ENCODE measurements at regions not wholly inside any gene's neighbourhood (a gene's known extent, or its start where the extent isn't known, plus 50 kb on each side); places are given as distances from the start of the nearest gene placed in this dataset.

GRCh38 chr4:11727903-11728564 is 299.3 kb upstream of the HS3ST1 start:
- POLR2A ChIA-PET: no interaction called here
- Mint-ChIP-seq H3K4me1 (ENCODE audit: low read depth) (no peaks in the 10 kb centered on the region), H3K27ac (no peak overlapping the region), H3K4me3 (no peak overlapping the region), H3K27me3 (ENCODE audit: low read depth) (no peaks in the 10 kb centered on the region), H3K9me3 (ENCODE audit: insufficient read depth) (no peaks in the 10 kb centered on the region), H3K36me3 (ENCODE audit: low read depth) (no peaks in the 10 kb centered on the region)
- CTCF ChIA-PET: no interaction called here
- ATAC-seq (no peak), DNase-seq (no peak)

- ATAC-seq (no peak), DNase-seq (no peak)
- Mint-ChIP-seq H3K36me3 (ENCODE audit: low read depth) (no peaks in the 10 kb centered on the region), H3K9me3 (ENCODE audit: insufficient read depth) (no peaks in the 10 kb centered on the region), H3K27ac (no peak overlapping the region), H3K4me1 (ENCODE audit: low read depth) (no peaks in the 10 kb centered on the region), H3K27me3 (ENCODE audit: low read depth) (no peaks in the 10 kb centered on the region), H3K4me3 (no peak overlapping the region)
- CTCF ChIA-PET: no interaction called here
- POLR2A ChIA-PET: interaction anchor here (0.6 kb wide), 1 partner anchor 113 kb away, joined by 3 read pairs; no protein-coding TSS in a partner anchor
These were observed 296.0 kb upstream of the HS3ST1 start for GRCh38 chr4:11724731-11725130.

DNA sequence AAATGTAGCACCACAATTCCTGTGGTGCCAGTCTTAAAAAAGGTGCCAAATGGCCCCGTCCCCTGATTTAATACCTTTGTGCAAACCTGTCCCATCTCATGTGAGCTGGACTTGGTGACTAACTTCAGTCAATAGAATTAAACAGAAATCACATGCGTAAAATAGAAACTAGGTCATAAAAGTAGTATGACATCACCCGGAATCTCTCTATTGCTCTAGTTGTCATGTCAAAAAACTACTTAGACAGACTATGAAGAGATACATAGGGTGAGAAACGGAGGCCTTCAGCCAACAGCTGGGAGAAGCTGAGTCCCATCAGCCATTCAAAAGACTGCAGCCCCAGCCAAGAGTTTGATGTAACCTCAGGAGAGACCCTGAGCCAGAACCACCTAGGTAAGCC is 293.5 kb upstream of the HS3ST1 start:
- POLR2A ChIA-PET: no interaction called here
- H3K9me3 Mint-ChIP-seq (ENCODE audit: insufficient read depth): no peaks in the 10 kb centered on the region
- no peak for ATAC-seq

DNA sequence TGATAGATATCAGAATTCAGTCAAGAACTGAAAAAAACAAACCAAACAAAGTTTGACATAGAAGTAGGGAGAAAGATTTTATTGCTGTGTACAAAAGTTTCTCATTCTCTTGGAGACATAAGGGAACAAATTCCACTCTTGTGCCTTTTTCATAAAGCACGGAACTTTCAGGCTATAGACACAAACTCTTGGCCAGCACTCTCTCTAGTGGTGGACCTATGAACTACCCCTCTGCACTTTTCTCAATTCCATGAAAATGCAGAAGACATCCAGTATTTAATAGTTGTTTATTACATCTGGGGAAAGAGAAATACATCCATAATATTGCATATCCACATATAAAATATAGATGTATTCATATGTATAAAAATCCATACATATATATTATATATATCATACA is 291.6 kb upstream of the HS3ST1 start:
- no peak for DNase-seq
- Mint-ChIP-seq H3K27ac (no peak overlapping the region), H3K36me3 (ENCODE audit: low read depth) (no peaks in the 10 kb centered on the region), H3K27me3 (ENCODE audit: low read depth) (peaks cover 3% of the 10 kb centered on the region), H3K4me1 (ENCODE audit: low read depth) (no peaks in the 10 kb centered on the region), H3K9me3 (ENCODE audit: insufficient read depth) (no peaks in the 10 kb centered on the region), H3K4me3 (no peak overlapping the region)
- CTCF ChIA-PET: no interaction called here
- POLR2A ChIA-PET: interaction anchor here (0.6 kb wide), 1 partner anchor 337 kb away, joined by 3 read pairs; no protein-coding TSS in a partner anchor
- ATAC-seq: no peak

More for the DNA sequence above, 293.5 kb upstream of the HS3ST1 start:
- no peak overlapping the region for H3K27ac Mint-ChIP-seq
- H3K36me3 Mint-ChIP-seq (ENCODE audit: low read depth): no peaks in the 10 kb centered on the region
- CTCF ChIA-PET: no interaction called here
- H3K27me3 Mint-ChIP-seq (ENCODE audit: low read depth): no peaks in the 10 kb centered on the region
- no peaks in the 10 kb centered on the region for H3K4me1 Mint-ChIP-seq (ENCODE audit: low read depth)
- H3K4me3 Mint-ChIP-seq: no peak overlapping the region
- DNase-seq: no peak

GRCh38 chr4:11719879-11720278 is 291.2 kb upstream of the HS3ST1 start:
- ChIA-PET CTCF (no interaction called here), POLR2A (interaction anchor here (0.6 kb wide), 1 partner anchor 338 kb away, joined by 3 read pairs; no protein-coding TSS in a partner anchor)
- no peaks in the 10 kb centered on the region for H3K36me3 Mint-ChIP-seq (ENCODE audit: low read depth)
- DNase-seq (no peak), ATAC-seq (no peak)
- H3K27ac Mint-ChIP-seq: no peak overlapping the region
- peaks cover 3% of the 10 kb centered on the region for H3K27me3 Mint-ChIP-seq (ENCODE audit: low read depth)
- no peaks in the 10 kb centered on the region for H3K4me1 Mint-ChIP-seq (ENCODE audit: low read depth)
- H3K9me3 Mint-ChIP-seq (ENCODE audit: insufficient read depth): no peaks in the 10 kb centered on the region
- H3K4me3 Mint-ChIP-seq: no peak overlapping the region

DNA sequence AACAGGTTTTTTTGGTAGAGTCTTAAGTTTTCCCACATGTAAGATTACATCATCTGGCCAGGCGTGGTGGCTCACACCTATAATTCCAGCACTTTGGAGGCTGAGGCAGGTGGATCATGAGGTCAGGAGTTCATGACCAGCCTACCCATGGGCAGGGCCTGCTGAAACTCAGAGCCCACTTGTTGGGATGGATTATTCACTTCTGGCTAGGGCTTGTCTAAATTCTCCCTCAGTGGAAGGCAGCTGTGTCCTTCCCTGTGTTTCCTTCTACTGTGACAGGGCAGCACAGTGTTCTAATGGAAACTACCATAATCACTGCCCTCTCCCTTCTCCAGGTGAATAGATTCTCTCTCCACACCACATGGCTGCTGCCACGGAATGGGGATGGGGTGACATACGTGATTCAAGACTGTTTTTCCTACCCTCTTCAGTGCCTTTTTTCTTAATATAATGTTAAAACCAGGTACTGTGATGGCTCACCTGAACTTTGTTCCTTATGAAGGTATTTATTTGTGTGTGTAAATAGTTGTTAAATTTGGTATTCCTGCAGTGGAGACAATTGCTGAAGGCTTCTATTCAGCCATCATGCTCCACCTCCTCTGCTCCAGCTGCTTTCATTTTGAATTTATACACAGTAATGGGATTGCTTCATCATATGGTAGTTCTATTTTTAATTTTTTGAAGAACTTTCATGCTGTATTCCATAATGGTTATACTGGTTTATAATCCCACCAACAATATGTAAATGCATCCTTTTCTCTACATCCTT is 287.2 kb upstream of the HS3ST1 start:
- CTCF ChIA-PET: no interaction called here

DNA sequence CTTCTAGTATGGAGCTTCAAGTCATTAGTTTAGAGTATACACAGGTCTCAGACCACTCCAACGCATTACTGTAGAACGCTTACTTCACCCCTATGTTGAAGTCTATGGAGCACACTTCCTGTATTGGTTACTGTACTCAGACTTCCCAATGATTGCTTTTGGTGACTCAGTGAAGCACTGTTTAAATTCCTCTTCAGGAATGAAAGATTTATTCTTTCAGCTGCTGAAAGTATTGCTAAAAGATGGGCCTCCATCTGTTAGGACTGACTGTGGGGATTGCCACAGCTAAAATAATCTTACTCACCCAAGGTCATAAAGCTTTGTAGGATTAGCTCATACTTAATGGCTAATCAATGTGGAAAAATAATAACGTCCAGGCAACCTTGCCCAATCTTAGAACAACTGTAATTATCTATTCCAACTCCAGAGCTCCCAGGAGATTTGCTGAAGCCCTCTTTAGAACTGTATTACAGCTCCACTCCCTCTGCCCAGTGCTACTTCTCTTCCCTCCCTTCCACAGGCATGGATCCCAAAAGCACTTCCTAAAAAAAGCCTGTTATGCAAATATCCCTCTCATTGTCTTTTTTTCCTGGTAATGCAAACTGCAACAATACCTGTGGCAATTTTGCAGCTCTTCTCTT is 281.9 kb upstream of the HS3ST1 start:
- ATAC-seq: no peak
- H3K36me3 Mint-ChIP-seq (ENCODE audit: low read depth): no peaks in the 10 kb centered on the region
- CTCF ChIA-PET: no interaction called here

More for the DNA sequence above, 287.2 kb upstream of the HS3ST1 start:
- Mint-ChIP-seq H3K9me3 (ENCODE audit: insufficient read depth) (no peaks in the 10 kb centered on the region), H3K4me1 (ENCODE audit: low read depth) (no peaks in the 10 kb centered on the region), H3K36me3 (ENCODE audit: low read depth) (no peaks in the 10 kb centered on the region), H3K27ac (no peak overlapping the region), H3K27me3 (ENCODE audit: low read depth) (peaks cover 3% of the 10 kb centered on the region), H3K4me3 (no peak overlapping the region)
- DNase-seq: no peak
- no peak for ATAC-seq
- POLR2A ChIA-PET: no interaction called here

GRCh38 chr4:11704186-11704830 is 275.6 kb upstream of the HS3ST1 start:
- no peaks in the 10 kb centered on the region for H3K9me3 Mint-ChIP-seq (ENCODE audit: insufficient read depth)
- no peaks in the 10 kb centered on the region for H3K27me3 Mint-ChIP-seq (ENCODE audit: low read depth)
- H3K4me3 Mint-ChIP-seq: no peak overlapping the region
- no peak overlapping the region for H3K27ac Mint-ChIP-seq
- no peak for DNase-seq
- ChIA-PET CTCF (no interaction called here), POLR2A (no interaction called here)
- ATAC-seq: no peak
- H3K4me1 Mint-ChIP-seq (ENCODE audit: low read depth): no peaks in the 10 kb centered on the region
- no peaks in the 10 kb centered on the region for H3K36me3 Mint-ChIP-seq (ENCODE audit: low read depth)

More for the DNA sequence above, 281.9 kb upstream of the HS3ST1 start:
- Mint-ChIP-seq H3K9me3 (ENCODE audit: insufficient read depth) (no peaks in the 10 kb centered on the region), H3K27me3 (ENCODE audit: low read depth) (no peaks in the 10 kb centered on the region), H3K27ac (no peak overlapping the region), H3K4me3 (no peak overlapping the region), H3K4me1 (ENCODE audit: low read depth) (no peaks in the 10 kb centered on the region)
- no peak for DNase-seq
- POLR2A ChIA-PET: no interaction called here

DNA sequence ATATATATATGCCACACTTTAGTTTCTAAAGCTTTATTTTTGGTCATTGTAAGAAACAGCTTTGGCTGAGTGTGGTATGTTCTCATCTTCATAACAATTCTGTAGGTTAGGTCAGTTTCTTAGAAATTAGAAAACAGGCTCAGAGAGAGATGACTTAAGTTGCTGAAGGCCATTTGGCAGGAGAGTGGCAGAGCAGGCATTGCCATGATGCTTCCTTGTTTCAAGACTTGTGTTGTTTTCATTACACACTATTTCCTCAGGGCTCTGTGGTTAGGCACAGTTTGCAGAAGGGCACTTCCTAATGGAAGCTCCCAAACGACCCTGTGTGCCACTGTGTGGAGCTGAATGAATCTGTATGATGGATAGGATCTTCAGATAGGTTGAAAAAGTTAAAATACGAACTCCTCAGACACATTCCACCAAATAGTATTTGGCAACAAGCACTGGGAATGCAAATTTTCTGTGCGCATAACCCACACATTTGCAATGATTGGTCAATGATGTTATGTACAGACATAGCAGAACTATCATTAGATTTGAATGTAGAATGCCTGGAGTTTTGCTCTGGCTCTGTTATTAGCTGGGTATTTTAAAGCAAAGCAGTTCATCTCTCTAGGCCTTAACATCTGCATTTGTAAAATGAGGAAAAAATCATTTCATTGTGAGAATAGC is 274.3 kb upstream of the HS3ST1 start:
- CTCF ChIA-PET: no interaction called here
- POLR2A ChIA-PET: no interaction called here
- no peak for DNase-seq
- Mint-ChIP-seq H3K9me3 (ENCODE audit: insufficient read depth) (no peaks in the 10 kb centered on the region), H3K4me1 (ENCODE audit: low read depth) (no peaks in the 10 kb centered on the region), H3K27me3 (ENCODE audit: low read depth) (no peaks in the 10 kb centered on the region), H3K4me3 (no peak overlapping the region), H3K36me3 (ENCODE audit: low read depth) (no peaks in the 10 kb centered on the region), H3K27ac (no peak overlapping the region)
- no peak for ATAC-seq

GRCh38 chr4:11701966-11702725 is 273.5 kb upstream of the HS3ST1 start:
- Mint-ChIP-seq H3K27me3 (ENCODE audit: low read depth) (no peaks in the 10 kb centered on the region), H3K9me3 (ENCODE audit: insufficient read depth) (no peaks in the 10 kb centered on the region), H3K36me3 (ENCODE audit: low read depth) (no peaks in the 10 kb centered on the region), H3K4me3 (no peak overlapping the region), H3K4me1 (ENCODE audit: low read depth) (no peaks in the 10 kb centered on the region), H3K27ac (no peak overlapping the region)
- no peak for ATAC-seq
- ChIA-PET POLR2A (no interaction called here), CTCF (no interaction called here)
- DNase-seq: no peak

GRCh38 chr4:11700751-11701226 is 272.1 kb upstream of the HS3ST1 start:
- Mint-ChIP-seq H3K36me3 (ENCODE audit: low read depth) (no peaks in the 10 kb centered on the region), H3K27me3 (ENCODE audit: low read depth) (no peaks in the 10 kb centered on the region), H3K4me3 (no peak overlapping the region), H3K27ac (no peak overlapping the region), H3K9me3 (ENCODE audit: insufficient read depth) (no peaks in the 10 kb centered on the region), H3K4me1 (ENCODE audit: low read depth) (no peaks in the 10 kb centered on the region)
- ChIA-PET CTCF (no interaction called here), POLR2A (no interaction called here)
- ATAC-seq (no peak), DNase-seq (no peak)

Data from activated CD8-positive, alpha-beta T cell treated with anti-CD3 and anti-CD28 coated beads, Interleukin-2, amount 10 ng/mL, durations not matched to agents 7 days and 5 days (primary cell).